HuH-7 (cell line): ENCODE measurements at regions not wholly inside any gene's neighbourhood (a gene's known extent, or its start where the extent isn't known, plus 50 kb on each side); places are given as distances from the start of the nearest gene placed in this dataset.
"Not testable (repeated sequence)": the region's sequence is repeated elsewhere in the genome, so short reads cannot be mapped to it uniquely, and the experiment has no call there.

Experiments used
- DNase-seq: peaks from one replicate; pipeline ENCODE4 v3.0.0; 2011; ENCODE audit warnings: low spot score

GRCh38 chr10:2099321-2099720 is 362.0 kb upstream of the ADARB2 start:
- no peak for DNase-seq

DNA sequence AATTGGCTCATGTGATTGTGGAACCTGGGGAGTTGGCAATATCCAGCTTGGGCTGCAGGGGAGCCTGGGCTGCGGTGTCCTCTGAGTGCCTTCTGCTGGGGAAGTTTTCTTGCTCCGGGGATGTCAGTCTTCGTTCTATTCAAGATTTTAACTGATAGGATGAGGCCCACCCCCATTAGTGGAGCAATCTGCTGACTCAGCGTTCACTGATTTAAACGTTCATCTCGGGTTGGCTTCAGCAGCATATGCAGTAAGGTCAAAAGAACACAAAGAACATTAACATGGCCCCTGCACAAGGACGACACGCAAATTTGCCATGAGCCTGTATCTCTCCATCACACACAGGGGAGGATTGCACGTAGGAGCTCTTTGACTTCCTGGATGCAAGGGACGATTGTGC is 360.6 kb upstream of the ADARB2 start:
- DNase-seq, result no peak

GRCh38 chr10:2094171-2094570 is 356.8 kb upstream of the ADARB2 start:
- DNase-seq, result no peak

GRCh38 chr10:2083591-2083990 is 346.3 kb upstream of the ADARB2 start:
- DNase-seq, result no peak

- DNase-seq, result no peak
These were observed 344.2 kb upstream of the ADARB2 start for GRCh38 chr10:2081501-2081900.

GRCh38 chr10:2079603-2080078 is 342.3 kb upstream of the ADARB2 start:
- DNase-seq, result no peak

DNA sequence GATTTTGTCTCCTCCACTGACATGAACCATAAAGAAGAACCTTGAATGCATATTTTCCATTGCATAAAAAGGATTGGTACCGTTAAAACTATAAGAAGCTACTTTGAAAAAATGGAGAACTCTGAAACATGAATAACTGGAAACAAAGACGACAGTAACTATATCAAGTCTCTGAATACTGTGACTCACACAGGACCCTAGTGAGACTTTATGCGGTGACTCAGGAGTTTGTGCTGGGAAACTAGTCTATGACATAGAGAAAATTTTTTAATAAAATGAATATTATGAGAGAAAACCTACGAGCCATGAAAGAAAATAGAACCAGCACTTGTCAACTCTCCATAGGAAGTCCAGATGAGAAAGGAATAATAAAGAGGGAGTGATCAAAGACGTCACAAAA is 339.9 kb upstream of the ADARB2 start:
- DNase-seq, result no peak

DNA sequence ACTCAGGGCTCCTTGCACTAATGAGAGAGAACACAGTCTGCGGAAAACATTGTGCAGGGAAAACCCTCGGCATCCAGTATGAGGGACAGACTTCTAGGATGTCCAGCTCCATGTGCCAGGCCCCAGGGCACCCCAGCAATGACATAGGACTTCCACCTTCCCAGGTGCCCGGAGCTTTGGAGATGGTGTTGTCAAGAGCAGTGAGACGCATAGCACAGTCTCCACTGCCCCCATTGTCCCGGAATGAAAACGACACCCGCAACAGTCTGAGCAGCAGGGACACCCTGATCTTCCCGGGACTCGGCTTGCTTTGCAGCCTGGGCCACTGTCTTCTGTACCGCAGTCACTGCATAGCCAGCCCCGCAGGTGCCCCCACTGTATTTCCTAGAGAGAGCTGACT is 339.2 kb upstream of the ADARB2 start:
- no peak for DNase-seq

GRCh38 chr10:2067015-2067414 is 329.7 kb upstream of the ADARB2 start:
- no peak for DNase-seq

- no peak for DNase-seq
These were observed 317.4 kb upstream of the ADARB2 start for GRCh38 chr10:2054728-2055127.

GRCh38 chr10:2053805-2054204 is 316.5 kb upstream of the ADARB2 start:
- DNase-seq, result no peak

DNA sequence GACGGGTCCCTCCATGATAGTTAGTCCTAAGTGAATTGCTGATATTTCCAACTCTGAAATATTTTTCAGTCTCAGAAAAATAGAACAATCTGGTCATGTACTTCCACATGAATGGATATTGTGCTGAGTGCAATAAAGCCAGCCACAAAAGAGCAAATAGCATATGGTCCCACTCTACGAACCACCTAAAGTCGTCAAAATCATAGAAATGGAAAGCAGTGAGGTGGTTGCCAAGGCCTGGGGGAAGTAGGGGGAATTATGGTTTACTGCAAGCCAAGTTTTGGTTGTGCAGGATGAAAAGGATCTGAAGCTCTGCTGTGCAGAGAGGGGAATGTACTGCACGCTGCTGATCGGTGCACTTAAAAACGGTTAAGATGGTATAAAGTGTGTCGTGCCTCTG is 313.8 kb upstream of the ADARB2 start:
- no peak for DNase-seq

DNA sequence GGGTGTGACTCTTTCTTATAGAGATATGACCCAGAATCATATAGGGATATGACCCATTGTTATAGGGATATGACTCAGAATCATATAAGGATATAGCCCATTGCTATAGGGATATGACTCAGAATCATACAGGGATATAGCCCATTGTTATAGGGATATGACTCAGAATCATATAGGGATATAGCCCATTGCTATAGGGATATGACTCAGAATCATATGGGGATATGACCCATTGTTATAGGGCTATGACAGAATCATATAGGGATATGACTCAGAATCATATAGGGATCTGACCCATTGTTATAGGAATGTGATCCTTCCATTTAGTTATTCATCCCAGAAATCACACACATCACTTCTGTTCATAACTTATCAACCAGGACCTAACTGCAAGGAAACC is 312.2 kb upstream of the ADARB2 start:
- no peak for DNase-seq

GRCh38 chr10:2048337-2048973 is 311.1 kb upstream of the ADARB2 start:
- no peak for DNase-seq

- no peak for DNase-seq
These were observed 310.4 kb upstream of the ADARB2 start for GRCh38 chr10:2047679-2048078.

DNA sequence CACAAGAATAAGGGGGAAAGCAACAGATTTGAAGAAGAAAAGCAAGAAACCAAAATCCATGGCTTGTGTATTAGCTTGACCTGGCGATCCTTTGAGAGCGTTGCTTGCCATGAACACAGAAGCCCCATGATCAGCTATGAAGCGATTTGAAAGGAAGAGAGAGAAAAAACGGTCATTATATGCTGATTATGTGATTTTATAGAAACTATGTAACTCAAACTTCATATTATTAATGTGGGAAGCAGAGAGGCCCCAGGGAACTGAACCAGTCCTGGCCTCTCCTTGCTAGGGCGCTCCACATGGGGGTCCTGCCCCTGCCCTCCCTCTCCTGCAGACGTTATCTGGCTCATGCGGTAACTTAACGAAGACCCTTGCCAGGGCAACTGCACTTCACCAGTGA is 306.1 kb upstream of the ADARB2 start:
- DNase-seq, result no peak

- DNase-seq, result no peak
These were observed 300.7 kb upstream of the ADARB2 start for GRCh38 chr10:2038036-2038435.

GRCh38 chr10:2037246-2037645 is 299.9 kb upstream of the ADARB2 start:
- DNase-seq, result no peak

DNA sequence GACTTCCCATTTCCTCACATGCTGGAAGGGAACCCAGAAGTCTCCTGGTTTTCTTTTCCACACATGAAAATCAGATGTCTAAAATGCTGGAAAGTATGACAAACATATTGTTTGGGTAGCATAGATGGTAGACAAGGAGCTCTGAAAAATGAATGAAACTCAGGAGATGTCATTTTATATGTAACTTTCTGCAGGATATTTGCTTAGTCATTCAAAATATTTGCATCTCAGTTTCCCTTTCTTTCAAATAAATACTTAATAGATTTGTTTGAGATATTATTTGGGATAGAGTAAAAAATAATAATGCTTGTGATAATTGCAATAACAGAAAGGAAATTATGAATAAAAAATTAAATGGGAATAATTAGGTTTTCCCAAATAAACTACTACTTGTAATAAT is 298.9 kb upstream of the ADARB2 start:
- DNase-seq, result no peak

DNA sequence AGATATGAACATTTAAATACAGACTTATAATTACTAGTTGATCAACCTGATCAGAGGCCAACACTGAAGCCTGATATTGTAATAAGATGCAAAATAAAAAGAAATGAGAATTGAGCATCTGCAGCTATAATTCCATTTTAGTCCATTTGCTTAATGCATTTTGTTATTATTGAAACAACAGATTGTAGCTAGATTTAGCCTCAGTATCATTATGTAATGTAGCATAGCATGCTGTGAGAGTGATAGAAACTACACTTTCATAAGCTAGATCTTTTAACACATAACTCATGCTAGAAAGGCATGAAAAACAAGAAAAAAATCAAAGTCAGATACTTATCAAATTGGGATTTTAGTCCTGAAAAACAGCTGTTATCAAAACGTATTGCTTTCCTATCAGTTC is 292.7 kb upstream of the ADARB2 start:
- DNase-seq, result no peak

DNA sequence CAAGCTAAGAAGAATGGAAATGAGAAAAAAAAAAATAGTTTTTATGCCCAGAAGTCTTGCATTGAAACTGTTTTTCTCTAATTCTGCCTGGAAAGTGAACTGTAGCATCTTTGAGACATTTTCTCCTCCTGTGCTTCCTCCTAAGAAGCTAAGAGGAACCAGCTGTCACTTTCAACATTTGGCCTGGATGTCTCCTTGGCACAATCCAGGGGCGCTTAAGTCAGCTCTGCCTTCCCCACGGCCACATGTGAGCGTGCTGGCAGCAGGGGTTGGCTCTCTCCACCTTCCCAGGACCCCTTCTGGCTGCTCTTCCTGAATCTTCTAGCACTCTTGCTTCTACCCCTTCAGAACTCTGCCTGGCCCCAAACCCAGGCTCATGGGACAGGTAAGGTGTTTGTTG is 289.6 kb upstream of the ADARB2 start:
- no peak for DNase-seq

- not testable (repeated sequence) for DNase-seq
These were observed 287.4 kb upstream of the ADARB2 start for GRCh38 chr10:2024750-2025149.

GRCh38 chr10:2023687-2024086 is 286.4 kb upstream of the ADARB2 start:
- DNase-seq, result no peak

- DNase-seq, result no peak
These were observed 285.1 kb upstream of the ADARB2 start for GRCh38 chr10:2022401-2022800.

DNA sequence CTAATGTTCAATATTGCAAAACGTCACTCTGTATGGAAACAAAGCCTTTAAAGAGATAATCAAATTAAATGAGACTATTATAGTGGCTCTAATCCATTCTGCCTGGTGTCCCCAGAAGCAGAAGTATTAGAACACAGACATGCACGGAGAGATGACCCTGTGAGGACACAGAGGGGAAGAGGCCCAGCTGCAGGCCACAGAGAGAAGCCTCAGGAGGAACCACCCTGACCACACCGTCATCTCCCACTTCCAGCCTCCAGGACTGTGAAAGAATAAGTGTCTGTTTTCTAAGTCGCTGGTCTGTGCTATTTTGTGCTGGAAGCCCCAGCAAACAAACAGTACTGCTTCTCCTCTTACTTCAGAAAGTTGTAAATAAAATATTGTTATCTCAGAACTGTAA is 283.5 kb upstream of the ADARB2 start:
- no peak for DNase-seq
